ENCODE measurements at regions not wholly inside any gene's neighbourhood (a gene's known extent, or its start where the extent isn't known, plus 50 kb on each side); places are given as distances from the start of the nearest gene placed in this dataset.
"Not testable (repeated sequence)": the region's sequence is repeated elsewhere in the genome, so short reads cannot be mapped to it uniquely, and the experiment has no call there.

GRCh38 chr11:91988443-91988842 lies 236.2 kb upstream of the FAT3 start:
- H3K4me1 ChIP-seq (ENCODE audit: control insufficient read depth, insufficient read depth, low read length, unreplicated experiment); H3K27me3 ChIP-seq (ENCODE audit: insufficient read depth, low read length); H2AFZ ChIP-seq (ENCODE audit: low read length, unreplicated experiment); H3K27ac ChIP-seq (ENCODE audit: low read depth, low read length); H3K4me3 ChIP-seq (ENCODE audit: low read depth, low read length); H3K36me3 ChIP-seq (ENCODE audit: insufficient read depth, low read length); H3K79me2 ChIP-seq (ENCODE audit: control insufficient read depth, insufficient read depth, low read length, unreplicated experiment): not testable (repeated sequence)

GRCh38 chr11:91986218-91986617 lies 238.4 kb upstream of the FAT3 start:
- Histone ChIP-seq H2AFZ (ENCODE audit: low read length, unreplicated experiment) (no peak overlapping the region), H3K79me2 (ENCODE audit: control insufficient read depth, insufficient read depth, low read length, unreplicated experiment) (no peaks in the 10 kb centered on the region), H3K36me3 (ENCODE audit: insufficient read depth, low read length) (no peaks in the 10 kb centered on the region), H3K27ac (ENCODE audit: low read depth, low read length) (no peak overlapping the region), H3K4me1 (ENCODE audit: control insufficient read depth, insufficient read depth, low read length, unreplicated experiment) (no peaks in the 10 kb centered on the region), H3K27me3 (ENCODE audit: insufficient read depth, low read length) (no peaks in the 10 kb centered on the region), H3K4me3 (ENCODE audit: low read depth, low read length) (no peak overlapping the region)

GRCh38 chr11:91984033-91984584 lies 240.5 kb upstream of the FAT3 start:
- H3K36me3 ChIP-seq (ENCODE audit: insufficient read depth, low read length), result no peaks in the 10 kb centered on the region
- H3K4me3 ChIP-seq (ENCODE audit: low read depth, low read length), result no peak overlapping the region
- no peak overlapping the region for H2AFZ ChIP-seq (ENCODE audit: low read length, unreplicated experiment)
- H3K27ac ChIP-seq (ENCODE audit: low read depth, low read length), result no peak overlapping the region
- H3K79me2 ChIP-seq (ENCODE audit: control insufficient read depth, insufficient read depth, low read length, unreplicated experiment), result no peaks in the 10 kb centered on the region
- no peaks in the 10 kb centered on the region for H3K4me1 ChIP-seq (ENCODE audit: control insufficient read depth, insufficient read depth, low read length, unreplicated experiment)
- no peaks in the 10 kb centered on the region for H3K27me3 ChIP-seq (ENCODE audit: insufficient read depth, low read length)

GRCh38 chr11:91981995-91982394 lies 242.6 kb upstream of the FAT3 start:
- H3K4me3 ChIP-seq (ENCODE audit: low read depth, low read length), result no peak overlapping the region
- H2AFZ ChIP-seq (ENCODE audit: low read length, unreplicated experiment), result no peak overlapping the region
- no peaks in the 10 kb centered on the region for H3K36me3 ChIP-seq (ENCODE audit: insufficient read depth, low read length)
- no peaks in the 10 kb centered on the region for H3K4me1 ChIP-seq (ENCODE audit: control insufficient read depth, insufficient read depth, low read length, unreplicated experiment)
- H3K27ac ChIP-seq (ENCODE audit: low read depth, low read length), result peak overlapping the region; percentile 71
- H3K79me2 ChIP-seq (ENCODE audit: control insufficient read depth, insufficient read depth, low read length, unreplicated experiment), result no peaks in the 10 kb centered on the region
- no peaks in the 10 kb centered on the region for H3K27me3 ChIP-seq (ENCODE audit: insufficient read depth, low read length)

- H3K4me3 ChIP-seq (ENCODE audit: low read depth, low read length), result no peak overlapping the region
- H2AFZ ChIP-seq (ENCODE audit: low read length, unreplicated experiment), result no peak overlapping the region
- H3K4me1 ChIP-seq (ENCODE audit: control insufficient read depth, insufficient read depth, low read length, unreplicated experiment), result no peaks in the 10 kb centered on the region
These were observed 244.8 kb upstream of the FAT3 start for GRCh38 chr11:91979775-91980174.

GRCh38 chr11:91978747-91979146 lies 245.9 kb upstream of the FAT3 start:
- Histone ChIP-seq H3K36me3 (ENCODE audit: insufficient read depth, low read length) (no peaks in the 10 kb centered on the region), H3K4me1 (ENCODE audit: control insufficient read depth, insufficient read depth, low read length, unreplicated experiment) (no peaks in the 10 kb centered on the region), H3K4me3 (ENCODE audit: low read depth, low read length) (no peak overlapping the region), H3K27ac (ENCODE audit: low read depth, low read length) (no peak overlapping the region), H2AFZ (ENCODE audit: low read length, unreplicated experiment) (no peak overlapping the region), H3K27me3 (ENCODE audit: insufficient read depth, low read length) (no peaks in the 10 kb centered on the region), H3K79me2 (ENCODE audit: control insufficient read depth, insufficient read depth, low read length, unreplicated experiment) (no peaks in the 10 kb centered on the region)

More at GRCh38 chr11:91979775-91980174, 244.8 kb upstream of the FAT3 start:
- Histone ChIP-seq H3K27me3 (ENCODE audit: insufficient read depth, low read length) (no peaks in the 10 kb centered on the region), H3K27ac (ENCODE audit: low read depth, low read length) (no peak overlapping the region), H3K36me3 (ENCODE audit: insufficient read depth, low read length) (no peaks in the 10 kb centered on the region), H3K79me2 (ENCODE audit: control insufficient read depth, insufficient read depth, low read length, unreplicated experiment) (no peaks in the 10 kb centered on the region)

- no peaks in the 10 kb centered on the region for H3K27me3 ChIP-seq (ENCODE audit: insufficient read depth, low read length)
- no peak overlapping the region for H2AFZ ChIP-seq (ENCODE audit: low read length, unreplicated experiment)
- no peaks in the 10 kb centered on the region for H3K4me1 ChIP-seq (ENCODE audit: control insufficient read depth, insufficient read depth, low read length, unreplicated experiment)
- H3K4me3 ChIP-seq (ENCODE audit: low read depth, low read length), result no peak overlapping the region
- no peaks in the 10 kb centered on the region for H3K79me2 ChIP-seq (ENCODE audit: control insufficient read depth, insufficient read depth, low read length, unreplicated experiment)
- H3K27ac ChIP-seq (ENCODE audit: low read depth, low read length), result no peak overlapping the region
- no peaks in the 10 kb centered on the region for H3K36me3 ChIP-seq (ENCODE audit: insufficient read depth, low read length)
These were observed 251.9 kb upstream of the FAT3 start for GRCh38 chr11:91972665-91973266.

GRCh38 chr11:91970624-91971023 lies 254.0 kb upstream of the FAT3 start:
- H3K27me3 ChIP-seq (ENCODE audit: insufficient read depth, low read length), result no peaks in the 10 kb centered on the region
- no peak overlapping the region for H2AFZ ChIP-seq (ENCODE audit: low read length, unreplicated experiment)
- no peak overlapping the region for H3K27ac ChIP-seq (ENCODE audit: low read depth, low read length)
- H3K36me3 ChIP-seq (ENCODE audit: insufficient read depth, low read length), result no peaks in the 10 kb centered on the region
- H3K4me1 ChIP-seq (ENCODE audit: control insufficient read depth, insufficient read depth, low read length, unreplicated experiment), result no peaks in the 10 kb centered on the region
- no peaks in the 10 kb centered on the region for H3K79me2 ChIP-seq (ENCODE audit: control insufficient read depth, insufficient read depth, low read length, unreplicated experiment)
- no peak overlapping the region for H3K4me3 ChIP-seq (ENCODE audit: low read depth, low read length)

- no peak overlapping the region for H3K27ac ChIP-seq (ENCODE audit: low read depth, low read length)
- no peaks in the 10 kb centered on the region for H3K79me2 ChIP-seq (ENCODE audit: control insufficient read depth, insufficient read depth, low read length, unreplicated experiment)
- H3K27me3 ChIP-seq (ENCODE audit: insufficient read depth, low read length), result no peaks in the 10 kb centered on the region
- H2AFZ ChIP-seq (ENCODE audit: low read length, unreplicated experiment), result no peak overlapping the region
- H3K4me1 ChIP-seq (ENCODE audit: control insufficient read depth, insufficient read depth, low read length, unreplicated experiment), result no peaks in the 10 kb centered on the region
- no peaks in the 10 kb centered on the region for H3K36me3 ChIP-seq (ENCODE audit: insufficient read depth, low read length)
- H3K4me3 ChIP-seq (ENCODE audit: low read depth, low read length), result no peak overlapping the region
These were observed 255.1 kb upstream of the FAT3 start for GRCh38 chr11:91969486-91969885.

- H3K4me1 ChIP-seq (ENCODE audit: control insufficient read depth, insufficient read depth, low read length, unreplicated experiment), result no peaks in the 10 kb centered on the region
- no peak overlapping the region for H3K27ac ChIP-seq (ENCODE audit: low read depth, low read length)
- no peaks in the 10 kb centered on the region for H3K36me3 ChIP-seq (ENCODE audit: insufficient read depth, low read length)
- H3K27me3 ChIP-seq (ENCODE audit: insufficient read depth, low read length), result no peaks in the 10 kb centered on the region
- no peak overlapping the region for H3K4me3 ChIP-seq (ENCODE audit: low read depth, low read length)
- no peak overlapping the region for H2AFZ ChIP-seq (ENCODE audit: low read length, unreplicated experiment)
- no peaks in the 10 kb centered on the region for H3K79me2 ChIP-seq (ENCODE audit: control insufficient read depth, insufficient read depth, low read length, unreplicated experiment)
These were observed 256.9 kb upstream of the FAT3 start for GRCh38 chr11:91967691-91968045.

GRCh38 chr11:91967026-91967690 lies 257.5 kb upstream of the FAT3 start:
- Histone ChIP-seq H3K27ac (ENCODE audit: low read depth, low read length) (no peak overlapping the region), H3K79me2 (ENCODE audit: control insufficient read depth, insufficient read depth, low read length, unreplicated experiment) (no peaks in the 10 kb centered on the region), H3K4me1 (ENCODE audit: control insufficient read depth, insufficient read depth, low read length, unreplicated experiment) (no peaks in the 10 kb centered on the region), H3K27me3 (ENCODE audit: insufficient read depth, low read length) (no peaks in the 10 kb centered on the region), H3K4me3 (ENCODE audit: low read depth, low read length) (no peak overlapping the region), H2AFZ (ENCODE audit: low read length, unreplicated experiment) (no peak overlapping the region), H3K36me3 (ENCODE audit: insufficient read depth, low read length) (no peaks in the 10 kb centered on the region)

All from ACC112 (cell line).